GM23338 (cell line): ENCODE measurements at regions not wholly inside any gene's neighbourhood (a gene's known extent, or its start where the extent isn't known, plus 50 kb on each side); places are given as distances from the start of the nearest gene placed in this dataset.

Experiments used
- ATAC-seq: fragments of 200-7000 bp; cut with Tn5 transposase; 3 replicates; pipeline ENCODE4 v1.9.1; 2020
- DNase-seq: peaks from one replicate; pipeline ENCODE4 v3.0.0-alpha.2; 2015; ENCODE audit warnings: low spot score
- H2AFZ ChIP-seq: fragments of 200-600 bp; sonication (generic); 2 replicates; pipeline ENCODE4 v1.8.0; 2016; ENCODE audit warnings: antibody characterized with exemption, mild to moderate bottlenecking, moderate library complexity
- H3F3A ChIP-seq: fragments of 200-600 bp; sonication (generic); replicated peaks from 2 replicates; pipeline ENCODE4 v1.8.0; 2017; ENCODE audit warnings: antibody characterized with exemption, mixed run types, low read depth
- H3K27ac ChIP-seq: fragments of 200-600 bp; sonication (generic); 2 replicates; pipeline ENCODE4 v1.6.1; 2016; ENCODE audit warnings: low read depth
- H3K27me3 ChIP-seq: fragments of 200-600 bp; sonication (generic); 2 replicates; pipeline ENCODE4 v1.8.0; 2016; ENCODE audit warnings: mild to moderate bottlenecking, mixed run types, moderate library complexity; ENCODE audit not compliant: insufficient read depth
- H3K36me3 ChIP-seq: fragments of 200-600 bp; sonication (generic); 2 replicates; pipeline ENCODE4 v1.8.0; 2016; ENCODE audit warnings: mild to moderate bottlenecking; ENCODE audit not compliant: insufficient read depth
- H3K4me1 ChIP-seq: fragments of 200-600 bp; sonication (generic); 2 replicates; pipeline ENCODE4 v1.8.0; 2016; ENCODE audit warnings: mild to moderate bottlenecking, moderate library complexity; ENCODE audit not compliant: insufficient read depth
- H3K4me2 ChIP-seq: fragments of 200-600 bp; sonication (generic); 2 replicates; pipeline ENCODE4 v1.7.1; 2017; ENCODE audit warnings: mixed run types
- H3K4me3 ChIP-seq: fragments of 200-600 bp; sonication (generic); 2 replicates; pipeline ENCODE4 v1.6.1; 2016; ENCODE audit warnings: mixed run types
- H3K79me2 ChIP-seq: fragments of 200-600 bp; sonication (generic); replicated peaks from 2 replicates; pipeline ENCODE4 v1.8.0; 2017; ENCODE audit warnings: mild to moderate bottlenecking; ENCODE audit not compliant: insufficient read depth
- H3K9me2 ChIP-seq: fragments of 200-600 bp; sonication (generic); 2 replicates; pipeline ENCODE4 v1.8.0; 2017; ENCODE audit not compliant: insufficient read depth
- H4K20me1 ChIP-seq: fragments of 200-600 bp; sonication (generic); replicated peaks from 2 replicates; pipeline ENCODE4 v1.8.0; 2017; ENCODE audit warnings: mild to moderate bottlenecking; ENCODE audit not compliant: insufficient read depth
- H3K27ac Mint-ChIP-seq: 2 replicates; pipeline ENCODE4 v1.8.0; 2020; ENCODE audit warnings: inconsistent platforms, mild to moderate bottlenecking, moderate library complexity, mixed read lengths
- H3K27me3 Mint-ChIP-seq: 3 replicates; pipeline ENCODE4 v1.8.0; 2022; ENCODE audit warnings: low read depth, mild to moderate bottlenecking, moderate library complexity, mixed read lengths, inconsistent platforms; ENCODE audit not compliant: insufficient read depth, poor library complexity
- H3K36me3 Mint-ChIP-seq: 3 replicates; pipeline ENCODE4 v1.8.0; 2021; ENCODE audit warnings: low read depth, mild to moderate bottlenecking, inconsistent platforms, moderate library complexity, mixed read lengths
- H3K4me1 Mint-ChIP-seq: 3 replicates; pipeline ENCODE4 v1.8.0; 2020; ENCODE audit warnings: mild to moderate bottlenecking, inconsistent platforms, mixed read lengths
- H3K4me3 Mint-ChIP-seq: 3 replicates; pipeline ENCODE4 v1.8.0; 2021; ENCODE audit warnings: moderate library complexity, mild to moderate bottlenecking, inconsistent platforms, mixed read lengths
- H3K9me3 Mint-ChIP-seq: 3 replicates; pipeline ENCODE4 v1.8.0; 2020; ENCODE audit warnings: moderate library complexity, mild to moderate bottlenecking, inconsistent platforms, mixed read lengths
- CREB1 ChIP-seq: fragments of 250-450 bp; sonication (Bioruptor Pico); IDR thresholded peaks from 2 replicates; pipeline ENCODE4 v1.5.0; 2020; ENCODE audit warnings: low read depth, mild to moderate bottlenecking, moderate library complexity
- CTCF ChIP-seq, 2 experiments: fragments of 200-600 bp in 1 of 2; sonication (generic) in 1 of 2; conservative IDR thresholded peaks; 2 replicates each; pipeline versions ENCODE4 v1.5.1 to v1.6.1; 2016 to 2017; ENCODE audit warnings: antibody characterized with exemption in 2 of 2, low read depth in 2 of 2, mild to moderate bottlenecking in 2 of 2, moderate library complexity in 1 of 2
- ETS1 ChIP-seq: IDR thresholded peaks from 2 replicates; pipeline ENCODE4 v1.6.1; 2016; ENCODE audit warnings: antibody characterized with exemption
- POLR2AphosphoS5 ChIP-seq: IDR thresholded peaks from 2 replicates; pipeline ENCODE4 v1.6.1; 2016; ENCODE audit warnings: antibody characterized with exemption, low read depth
- REST ChIP-seq: IDR thresholded peaks from one replicate; pipeline ENCODE4 v1.6.1; 2018; ENCODE audit warnings: antibody characterized with exemption; ENCODE audit not compliant: unreplicated experiment
- ZNF114 ChIP-seq: fragments of 250-450 bp; sonication (Bioruptor Pico); IDR thresholded peaks from 2 replicates; pipeline ENCODE4 v1.5.0; 2020; ENCODE audit warnings: mild to moderate bottlenecking, moderate library complexity
- ZNF331 ChIP-seq: fragments of 250-450 bp; sonication (Bioruptor Pico); IDR thresholded peaks from 2 replicates; pipeline ENCODE4 v1.5.0; 2020; ENCODE audit warnings: low read depth, mild to moderate bottlenecking, moderate library complexity
- ZNF462 ChIP-seq: fragments of 250-450 bp; sonication (Bioruptor Pico); IDR thresholded peaks from 2 replicates; pipeline ENCODE4 v1.5.0; 2020; ENCODE audit warnings: mild to moderate bottlenecking, moderate library complexity

- TF ChIP-seq ZNF331 (no peak), ETS1 (no peak), CREB1 (no peak)
Measured at GRCh38 chr4:54971474-54971950, 153.9 kb downstream of the KDR start (continued).

- Histone ChIP-seq H3K4me2 (no peak overlapping the region), H4K20me1 (no peaks in the 10 kb centered on the region), H3K27me3 (no peaks in the 10 kb centered on the region), H3K79me2 (no peaks in the 10 kb centered on the region), H3K27ac (no peak overlapping the region), H3K4me1 (no peaks in the 10 kb centered on the region), H3K36me3 (no peaks in the 10 kb centered on the region), H3K9me2 (0 out of 2 replicates have a peak, but pooled peaks cover 7% of the 10 kb centered on the region), H3F3A (no peaks in the 10 kb centered on the region), H2AFZ (no peak overlapping the region), H3K4me3 (no peak overlapping the region)
- Mint-ChIP-seq H3K4me1 (peaks cover 4% of the 10 kb centered on the region; the same call in 2 of the 3 replicates), H3K27ac (no peak overlapping the region), H3K9me3 (no peaks in the 10 kb centered on the region), H3K36me3 (no peaks in the 10 kb centered on the region), H3K27me3 (no peaks in the 10 kb centered on the region), H3K4me3 (no peak overlapping the region)
- TF ChIP-seq CTCF (conservative IDR thresholded peaks at IDR 0.05; ENCODE audit: low read depth in 2 of 2) (no peak), REST (no peak), POLR2AphosphoS5 (no peak), ZNF462 (CRISPR knock-in tag) (no peak), ZNF114 (CRISPR knock-in tag) (no peak)
- DNase-seq (no peak), ATAC-seq (no peak)
Measured at GRCh38 chr4:54967289-54967688, 158.1 kb downstream of the KDR start.
